ENCODE measurements at regions not wholly inside any gene's neighbourhood (a gene's known extent, or its start where the extent isn't known, plus 50 kb on each side); places are given as distances from the start of the nearest gene placed in this dataset.
"Not testable (repeated sequence)": the region's sequence is repeated elsewhere in the genome, so short reads cannot be mapped to it uniquely, and the experiment has no call there.

DNA sequence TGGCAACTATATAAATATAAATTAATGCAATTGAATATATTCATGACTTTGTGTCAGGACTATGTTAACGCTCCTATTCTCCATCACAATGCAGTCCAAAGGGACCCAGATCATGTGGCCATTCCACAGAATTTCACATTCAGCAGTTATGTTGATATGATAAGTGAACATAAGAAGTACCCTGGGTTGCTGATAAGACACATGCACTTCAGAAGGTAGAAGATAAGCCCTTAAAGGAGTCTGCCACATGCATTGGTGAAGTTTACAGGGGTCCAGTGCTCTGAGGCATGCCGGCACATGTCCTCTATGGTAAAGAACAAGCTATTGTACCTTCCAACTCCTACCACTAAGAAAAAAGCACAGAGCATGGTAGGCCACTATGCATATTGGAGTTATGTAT lies 76.4 kb downstream of the PHAX start:
- Mint-ChIP-seq H3K9me3 (no peaks in the 10 kb centered on the region), H3K27me3 (no peaks in the 10 kb centered on the region), H3K4me3 (no peak overlapping the region), H3K27ac (no peak overlapping the region), H3K36me3 (ENCODE audit: low read depth) (no peaks in the 10 kb centered on the region), H3K4me1 (peaks cover 5% of the 10 kb centered on the region)
- ATAC-seq (replicated peaks), result no peak

DNA sequence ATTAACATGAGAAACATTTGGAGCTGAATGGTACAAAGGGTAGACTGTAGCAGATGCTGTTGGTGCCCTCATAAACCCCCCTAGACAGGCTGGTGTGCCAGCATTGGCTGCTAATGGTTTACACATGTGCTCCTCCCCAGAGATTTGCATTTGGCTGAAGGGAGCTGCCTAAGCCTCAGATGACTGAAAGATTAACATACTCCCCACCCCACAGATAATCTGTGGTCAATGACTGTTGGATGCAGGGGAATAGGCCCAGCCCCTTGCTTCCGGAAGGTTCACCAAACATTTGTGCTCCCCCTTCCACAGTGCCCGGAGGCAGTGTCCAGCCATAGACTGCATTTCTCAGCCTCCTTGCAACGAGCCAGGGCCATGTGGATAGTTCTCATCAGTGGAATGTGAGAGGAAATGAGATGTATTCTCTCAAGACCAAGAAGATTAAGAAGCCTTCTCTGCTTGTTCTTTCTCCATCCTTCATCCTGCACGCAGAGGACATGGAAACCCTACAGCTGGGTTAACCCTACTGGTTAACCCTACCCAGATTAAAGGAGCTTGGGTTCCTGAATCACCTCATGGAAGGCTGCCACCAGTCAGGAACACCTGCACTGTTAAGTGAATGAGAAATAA lies 79.6 kb downstream of the PHAX start:
- Mint-ChIP-seq H3K4me1 (peaks cover 12% of the 10 kb centered on the region), H3K36me3 (ENCODE audit: low read depth) (no peaks in the 10 kb centered on the region), H3K4me3 (no peak overlapping the region), H3K27me3 (no peaks in the 10 kb centered on the region), H3K9me3 (no peaks in the 10 kb centered on the region), H3K27ac (no peak overlapping the region)
- ATAC-seq (replicated peaks), result no peak

DNA sequence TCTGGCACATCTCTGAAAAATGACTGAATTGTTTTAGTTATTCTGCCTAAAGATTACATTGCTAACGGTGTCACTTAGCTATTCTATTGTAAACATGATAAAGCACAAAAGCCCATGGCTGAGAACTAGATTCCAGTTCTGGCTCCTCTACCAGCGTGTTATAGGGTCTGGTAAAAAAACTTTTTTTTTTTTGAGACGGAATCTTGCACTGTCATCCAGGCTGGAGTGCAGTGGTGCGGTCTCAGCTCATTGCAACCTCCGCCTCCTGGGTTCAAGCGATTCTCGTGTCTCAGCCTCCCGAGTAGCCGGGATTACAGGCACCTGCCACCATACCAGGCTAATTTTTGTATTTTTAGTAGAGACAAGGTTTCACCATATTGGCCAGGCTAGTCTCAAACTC lies 80.6 kb downstream of the PHAX start:
- not testable (repeated sequence) for H3K27ac Mint-ChIP-seq; H3K4me3 Mint-ChIP-seq; H3K9me3 Mint-ChIP-seq; H3K27me3 Mint-ChIP-seq; H3K4me1 Mint-ChIP-seq; H3K36me3 Mint-ChIP-seq (ENCODE audit: low read depth); ATAC-seq (replicated peaks)

DNA sequence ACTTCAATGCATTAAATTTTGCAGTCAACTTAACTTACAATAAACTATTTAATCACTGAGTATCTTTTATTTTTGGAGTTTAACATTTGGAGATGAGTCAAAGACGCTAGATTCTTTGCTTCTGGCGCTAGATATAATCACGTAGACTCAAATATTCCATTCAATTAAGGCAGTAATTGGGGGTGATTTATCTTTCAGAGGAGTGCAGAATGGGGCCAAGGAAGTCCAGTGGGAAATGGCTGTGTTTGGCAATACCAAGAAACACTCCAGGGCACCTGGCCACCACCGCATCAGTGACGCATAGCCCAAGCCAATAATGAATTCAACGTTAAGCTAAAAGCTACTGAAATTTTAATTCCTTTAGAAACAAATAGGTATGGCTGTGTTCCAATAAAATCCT lies 81.2 kb downstream of the PHAX start:
- no peak overlapping the region for H3K27ac Mint-ChIP-seq
- no peaks in the 10 kb centered on the region for H3K27me3 Mint-ChIP-seq
- H3K36me3 Mint-ChIP-seq (ENCODE audit: low read depth), result no peaks in the 10 kb centered on the region
- H3K4me1 Mint-ChIP-seq, result peaks cover 9% of the 10 kb centered on the region
- no peak overlapping the region for H3K4me3 Mint-ChIP-seq
- no peak for ATAC-seq (replicated peaks)
- H3K9me3 Mint-ChIP-seq, result no peaks in the 10 kb centered on the region

DNA sequence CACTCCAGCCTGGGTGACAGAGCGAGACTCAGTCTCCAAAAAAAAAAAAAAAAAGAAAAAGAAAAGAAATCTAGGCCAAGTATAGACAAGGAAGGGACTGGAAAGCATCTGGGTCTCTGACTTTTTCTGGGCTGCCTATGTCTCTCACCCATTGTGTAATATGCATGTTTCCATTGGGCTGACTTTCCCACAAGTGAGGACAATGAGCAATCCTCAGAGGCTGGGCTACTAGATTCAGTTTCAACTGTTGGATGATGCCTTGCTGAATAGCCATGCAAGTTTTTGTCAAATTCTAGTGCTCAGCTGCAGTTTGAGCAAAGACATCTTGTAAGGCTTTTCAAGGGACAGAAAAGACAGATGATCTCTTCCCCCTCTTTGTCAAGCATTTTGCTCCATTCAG lies 82.1 kb downstream of the PHAX start:
- no peaks in the 10 kb centered on the region for H3K36me3 Mint-ChIP-seq (ENCODE audit: low read depth)
- peaks cover 9% of the 10 kb centered on the region for H3K4me1 Mint-ChIP-seq
- no peaks in the 10 kb centered on the region for H3K27me3 Mint-ChIP-seq
- no peaks in the 10 kb centered on the region for H3K9me3 Mint-ChIP-seq
- H3K27ac Mint-ChIP-seq, result no peak overlapping the region
- H3K4me3 Mint-ChIP-seq, result no peak overlapping the region
- no peak for ATAC-seq (replicated peaks)

DNA sequence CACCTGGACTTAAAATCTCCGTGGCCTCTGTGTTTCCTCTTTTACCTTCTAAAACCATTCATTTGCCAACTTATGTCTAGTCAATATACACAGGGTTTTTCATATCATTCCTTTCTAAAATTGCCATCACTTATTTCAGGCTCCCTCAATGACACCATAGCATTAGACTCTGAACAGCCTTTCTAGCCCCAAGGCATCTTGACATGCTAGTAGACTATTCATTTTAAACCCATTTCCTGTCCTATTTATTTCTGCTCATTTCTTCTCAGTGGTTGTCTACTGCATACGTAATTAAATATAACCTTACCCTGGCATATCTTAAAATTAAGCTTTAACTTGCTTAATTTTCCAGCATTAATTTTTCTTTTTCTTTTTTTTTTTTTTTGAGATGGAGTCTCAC lies 83.2 kb downstream of the PHAX start:
- Mint-ChIP-seq H3K4me1 (peaks cover 9% of the 10 kb centered on the region), H3K27ac (no peak overlapping the region), H3K36me3 (ENCODE audit: low read depth) (no peaks in the 10 kb centered on the region), H3K27me3 (no peaks in the 10 kb centered on the region), H3K9me3 (no peaks in the 10 kb centered on the region), H3K4me3 (no peak overlapping the region)
- no peak for ATAC-seq (replicated peaks)

DNA sequence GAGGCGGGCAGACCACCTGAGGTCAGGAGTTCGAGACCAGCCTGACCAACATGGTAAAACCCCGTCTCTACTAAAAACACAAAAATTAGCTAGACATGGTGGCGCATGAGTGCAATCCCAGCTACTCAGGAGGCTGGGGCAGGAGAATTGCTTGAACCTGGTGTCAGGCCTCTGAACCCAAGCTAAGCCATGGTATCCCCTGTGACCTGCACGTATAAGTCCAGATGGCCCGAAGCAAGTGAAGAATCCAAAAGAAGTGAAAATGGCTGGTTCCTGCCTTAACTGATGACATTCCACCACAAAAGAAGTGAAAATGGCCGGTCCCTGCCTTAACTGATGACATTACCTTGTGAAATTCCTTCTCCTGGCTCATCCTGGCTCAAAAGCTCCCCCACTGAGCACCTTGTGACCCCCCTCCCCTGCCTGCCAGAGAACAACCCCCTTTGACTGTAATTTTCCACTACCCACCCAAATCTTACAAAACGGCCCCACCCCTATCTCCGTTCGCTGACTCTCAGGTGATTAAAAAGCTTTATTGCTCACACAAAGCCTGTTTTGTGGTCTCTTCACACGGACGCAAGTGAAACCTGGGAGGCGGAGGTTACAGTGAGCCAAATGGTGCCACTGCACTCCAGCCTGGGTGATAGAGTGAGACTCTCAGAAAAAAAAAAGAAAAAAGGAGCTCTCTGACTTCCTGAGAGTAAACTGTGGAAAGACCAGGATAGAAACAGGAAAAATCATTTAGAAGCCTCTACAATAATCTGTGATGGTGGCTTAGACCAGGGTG lies 84.1 kb downstream of the PHAX start:
- H3K9me3 Mint-ChIP-seq; H3K36me3 Mint-ChIP-seq (ENCODE audit: low read depth); H3K27me3 Mint-ChIP-seq; H3K4me1 Mint-ChIP-seq: not testable (repeated sequence)
- peak; percentile 93 for ATAC-seq (replicated peaks)
- H3K27ac Mint-ChIP-seq, result peak overlapping the region; percentile 89
- peak overlapping the region; percentile 68 for H3K4me3 Mint-ChIP-seq

DNA sequence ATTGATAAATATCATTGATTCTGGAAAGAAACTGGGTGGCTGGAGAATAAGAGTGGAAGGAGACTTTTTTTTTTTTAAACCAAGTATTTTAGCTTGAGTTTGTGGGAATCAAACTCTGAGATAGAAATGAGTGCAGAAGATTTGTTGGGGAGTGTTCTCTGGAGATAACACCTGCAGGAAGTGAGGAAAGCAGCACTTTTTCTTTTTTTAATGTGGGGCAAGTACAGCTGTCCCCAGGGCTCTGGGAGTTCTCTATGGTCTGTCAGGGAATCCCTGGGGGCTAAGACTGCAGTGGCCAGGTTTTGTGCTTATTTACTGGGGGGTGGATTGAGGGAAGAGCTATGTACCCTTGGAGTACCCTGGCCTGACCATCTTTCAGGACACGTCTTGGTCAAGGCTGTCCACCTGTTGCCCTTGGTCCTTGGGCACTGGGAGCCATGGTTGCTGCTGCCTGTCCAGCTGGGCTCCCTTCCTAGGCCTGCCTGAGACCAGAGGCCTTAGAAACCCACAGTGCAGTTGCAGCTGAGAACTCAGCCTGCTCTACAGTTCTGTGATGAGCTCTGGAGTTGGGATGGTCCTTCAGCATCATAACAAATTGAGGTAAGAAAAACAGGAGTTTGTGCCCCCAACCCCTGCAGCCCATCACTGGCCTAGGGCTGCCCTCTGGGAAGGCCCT lies 85.8 kb downstream of the PHAX start:
- Mint-ChIP-seq H3K36me3 (ENCODE audit: low read depth) (no peaks in the 10 kb centered on the region), H3K4me3 (no peak overlapping the region), H3K27ac (peak overlapping the region; percentile 10), H3K27me3 (no peaks in the 10 kb centered on the region), H3K9me3 (no peaks in the 10 kb centered on the region), H3K4me1 (peaks cover 9% of the 10 kb centered on the region)
- ATAC-seq (replicated peaks), result no peak

DNA sequence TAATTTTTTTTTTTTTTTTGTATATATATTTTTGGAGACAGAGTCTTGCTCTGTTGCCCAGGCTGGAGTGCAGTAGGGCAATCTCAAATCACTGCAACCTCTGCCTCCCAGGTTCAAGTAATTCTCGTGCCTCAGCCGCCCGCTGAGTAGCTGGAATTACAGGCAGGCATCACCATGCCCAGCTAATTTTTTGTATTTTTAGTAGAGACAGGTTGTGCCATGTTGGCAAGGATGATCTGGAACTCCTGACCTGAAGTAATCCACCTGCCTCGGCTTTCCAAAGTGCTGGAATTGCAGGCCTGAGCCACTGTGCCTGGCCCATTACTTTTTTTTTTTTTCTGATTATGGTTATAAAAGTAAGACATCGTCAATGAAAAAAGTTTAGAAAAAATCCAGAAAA lies 84.0 kb upstream of the LMNB1 start:
- no peaks in the 10 kb centered on the region for H3K9me3 Mint-ChIP-seq
- no peaks in the 10 kb centered on the region for H3K27me3 Mint-ChIP-seq
- no peaks in the 10 kb centered on the region for H3K36me3 Mint-ChIP-seq (ENCODE audit: low read depth)
- no peak overlapping the region for H3K27ac Mint-ChIP-seq
- ATAC-seq (replicated peaks), result no peak
- no peaks in the 10 kb centered on the region for H3K4me1 Mint-ChIP-seq
- H3K4me3 Mint-ChIP-seq, result no peak overlapping the region

DNA sequence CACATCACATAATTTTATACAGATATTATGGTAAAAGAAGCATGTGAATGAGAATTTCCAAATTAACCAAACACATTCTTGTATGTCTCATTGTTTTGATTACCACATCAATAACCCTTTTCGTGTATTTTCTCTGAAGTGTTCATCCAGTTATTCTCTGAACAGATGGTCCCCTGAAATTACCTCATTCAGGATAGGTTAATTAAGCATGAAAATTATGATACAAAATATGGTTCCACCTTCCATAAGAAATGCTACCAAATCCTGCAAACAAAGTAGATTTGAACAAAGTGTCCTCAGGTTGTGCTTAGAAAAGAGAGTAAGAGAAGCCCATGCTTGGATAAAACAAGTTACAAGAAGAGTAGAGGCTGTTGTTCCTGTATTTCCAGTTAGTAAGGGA lies 83.1 kb upstream of the LMNB1 start:
- no peak for ATAC-seq (replicated peaks)
- Mint-ChIP-seq H3K9me3 (no peaks in the 10 kb centered on the region), H3K4me1 (no peaks in the 10 kb centered on the region), H3K27ac (no peak overlapping the region), H3K36me3 (ENCODE audit: low read depth) (no peaks in the 10 kb centered on the region), H3K27me3 (no peaks in the 10 kb centered on the region), H3K4me3 (no peak overlapping the region)

DNA sequence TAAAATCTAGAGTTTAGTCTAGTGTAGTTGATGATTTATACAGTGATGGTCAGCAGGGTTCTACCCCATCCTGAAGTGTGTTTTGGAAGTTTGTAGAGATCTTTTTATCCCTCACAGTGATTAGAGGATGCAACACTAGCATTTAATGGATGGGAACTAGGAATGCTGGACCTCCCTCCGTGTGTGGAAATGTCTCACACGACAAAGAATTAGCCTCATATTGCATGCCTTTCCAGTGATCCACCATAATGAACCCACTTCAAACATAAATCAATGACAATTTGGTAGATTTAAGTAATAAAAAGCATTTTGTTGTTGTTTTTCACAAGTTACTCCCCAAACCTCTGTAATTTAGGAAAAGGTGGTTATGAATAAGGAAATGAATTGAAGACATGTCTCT lies 82.5 kb upstream of the LMNB1 start:
- Mint-ChIP-seq H3K36me3 (ENCODE audit: low read depth) (no peaks in the 10 kb centered on the region), H3K27me3 (no peaks in the 10 kb centered on the region), H3K4me3 (no peak overlapping the region), H3K9me3 (no peaks in the 10 kb centered on the region), H3K4me1 (no peaks in the 10 kb centered on the region), H3K27ac (no peak overlapping the region)
- no peak for ATAC-seq (replicated peaks)

DNA sequence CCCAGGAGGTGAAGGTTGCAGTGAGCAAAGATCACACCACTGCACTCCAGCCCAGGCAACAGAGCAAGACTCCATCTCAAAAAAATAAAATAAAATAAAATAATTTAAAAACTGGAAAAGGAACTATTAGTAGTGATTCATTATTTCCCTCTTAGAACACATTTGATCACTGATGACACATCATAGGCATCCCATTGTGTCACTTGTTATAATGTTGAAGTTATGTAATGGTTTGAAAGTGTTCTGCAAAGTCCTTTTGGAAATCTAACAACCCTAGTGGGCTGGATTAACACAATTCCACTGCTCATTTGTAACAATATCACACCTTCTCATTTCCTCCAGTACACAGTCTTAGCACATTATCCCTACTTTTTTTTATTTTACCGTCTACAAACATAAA lies 81.8 kb upstream of the LMNB1 start:
- no peak for ATAC-seq (replicated peaks)

DNA sequence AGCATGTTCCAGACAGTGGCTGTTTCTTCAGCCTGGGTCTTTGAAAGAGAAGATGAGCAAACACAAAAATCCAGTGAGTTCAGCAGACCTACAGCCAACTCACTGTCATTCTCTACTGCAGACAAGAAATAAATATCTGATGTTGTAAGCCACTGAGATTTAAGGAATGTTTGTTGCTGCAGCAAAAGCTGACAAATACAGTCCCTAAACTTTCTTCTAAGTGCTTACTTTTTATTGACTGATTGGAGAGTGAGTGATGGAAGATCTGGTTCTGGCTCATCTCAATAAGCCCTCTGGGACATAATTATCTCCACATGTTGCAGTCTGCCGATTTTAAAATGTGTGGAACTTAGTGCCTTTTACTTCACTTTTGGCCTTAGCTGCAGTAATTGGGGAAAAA lies 69.9 kb upstream of the LMNB1 start:
- H3K9me3 Mint-ChIP-seq, result no peaks in the 10 kb centered on the region
- H3K4me1 Mint-ChIP-seq, result no peaks in the 10 kb centered on the region
- no peaks in the 10 kb centered on the region for H3K36me3 Mint-ChIP-seq (ENCODE audit: low read depth)
- no peak overlapping the region for H3K27ac Mint-ChIP-seq
- H3K27me3 Mint-ChIP-seq, result no peaks in the 10 kb centered on the region
- H3K4me3 Mint-ChIP-seq, result no peak overlapping the region
- ATAC-seq (replicated peaks), result no peak

More for the DNA sequence above, 81.8 kb upstream of the LMNB1 start:
- Mint-ChIP-seq H3K27ac (no peak overlapping the region), H3K4me1 (no peaks in the 10 kb centered on the region), H3K9me3 (no peaks in the 10 kb centered on the region), H3K36me3 (ENCODE audit: low read depth) (no peaks in the 10 kb centered on the region), H3K27me3 (no peaks in the 10 kb centered on the region), H3K4me3 (no peak overlapping the region)

DNA sequence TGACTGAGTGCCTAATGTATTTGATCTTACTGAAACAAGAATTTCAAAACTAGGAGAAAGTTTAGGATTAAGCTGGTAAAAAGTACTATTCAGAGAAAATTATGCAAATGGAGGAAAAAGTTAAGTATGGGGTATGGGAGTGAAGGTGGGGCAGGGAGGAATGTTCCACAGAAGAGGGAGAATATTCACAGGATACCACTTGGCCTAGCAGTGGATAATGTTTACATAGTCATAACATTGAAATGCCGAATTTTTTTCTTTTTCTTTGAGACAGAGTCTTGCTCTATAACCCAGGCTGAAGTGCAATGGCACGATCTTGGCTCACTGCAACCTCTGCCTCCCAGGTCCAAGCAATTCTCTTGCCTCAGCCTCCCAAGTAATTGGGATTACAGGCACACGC lies 61.2 kb upstream of the LMNB1 start:
- Mint-ChIP-seq H3K27ac (no peak overlapping the region), H3K4me1 (no peaks in the 10 kb centered on the region)

DNA sequence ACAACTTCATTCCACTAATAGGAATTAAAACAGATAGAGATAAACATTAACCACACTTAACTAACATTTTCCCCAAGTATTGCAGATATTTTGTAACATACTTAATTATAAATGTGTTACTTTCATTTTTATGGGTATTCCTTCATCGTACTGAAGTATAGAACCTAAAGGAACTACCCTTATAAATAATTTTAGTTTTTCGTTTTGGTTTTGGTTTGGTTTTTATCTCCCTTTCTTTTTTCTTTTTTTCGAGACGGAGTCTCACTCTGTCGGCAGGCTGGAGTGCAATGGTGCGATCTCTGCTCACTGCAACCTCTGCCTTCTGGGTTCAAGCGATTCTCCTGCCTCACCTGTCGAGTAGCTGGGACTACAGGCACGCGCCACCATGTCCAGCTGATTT lies 60.1 kb upstream of the LMNB1 start:
- Mint-ChIP-seq H3K4me1 (no peaks in the 10 kb centered on the region), H3K27ac (no peak overlapping the region), H3K9me3 (no peaks in the 10 kb centered on the region), H3K4me3 (no peak overlapping the region), H3K36me3 (ENCODE audit: low read depth) (no peaks in the 10 kb centered on the region), H3K27me3 (no peaks in the 10 kb centered on the region)
- ATAC-seq (replicated peaks), result no peak

More for the DNA sequence above, 61.2 kb upstream of the LMNB1 start:
- no peaks in the 10 kb centered on the region for H3K36me3 Mint-ChIP-seq (ENCODE audit: low read depth)
- H3K9me3 Mint-ChIP-seq, result no peaks in the 10 kb centered on the region
- no peak overlapping the region for H3K4me3 Mint-ChIP-seq
- no peak for ATAC-seq (replicated peaks)
- H3K27me3 Mint-ChIP-seq, result no peaks in the 10 kb centered on the region
